ENCODE measurements at regions not wholly inside any gene's neighbourhood (a gene's known extent, or its start where the extent isn't known, plus 50 kb on each side); places are given as distances from the start of the nearest gene placed in this dataset.
A peak's percentile ranks its signal among the peaks of the same experiment; 100 is the strongest.

DNA sequence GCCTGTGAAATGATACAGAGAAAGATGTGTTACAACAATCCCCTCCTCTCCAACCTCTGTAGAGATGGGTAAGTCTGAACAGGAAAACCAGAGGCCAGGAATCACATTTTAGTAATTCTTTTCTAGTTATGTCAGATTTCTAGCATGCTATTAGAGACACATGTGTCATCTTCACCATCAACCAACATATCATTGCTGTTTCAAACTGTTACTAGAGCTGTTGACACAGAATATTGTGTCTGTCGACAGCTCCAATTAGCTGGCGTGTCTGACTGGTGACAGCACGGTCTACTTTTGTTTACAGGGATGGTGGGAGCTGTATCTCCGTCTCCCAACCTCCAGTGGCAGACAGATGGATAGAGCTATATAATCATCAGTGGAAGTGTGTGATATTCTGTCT is 393.2 kb downstream of the SOX2 start:
- Histone ChIP-seq H3K27me3 (replicated peaks; ENCODE audit: insufficient read depth, low read depth, low read length, poor library complexity) (no peaks in the 10 kb centered on the region), H3K4me3 (ENCODE audit: low read depth, low read length, poor library complexity, severe bottlenecking) (no peak overlapping the region), H3K9me3 (ENCODE audit: low read depth, low read length, poor library complexity, severe bottlenecking) (peaks cover 22% of the 10 kb centered on the region), H3K27ac (ENCODE audit: low read depth, low read length, poor library complexity, severe bottlenecking) (no peak overlapping the region), H3K4me1 (ENCODE audit: insufficient read depth, low read length, poor library complexity, severe bottlenecking) (peaks cover 4% of the 10 kb centered on the region), H3K36me3 (ENCODE audit: insufficient read depth, low read length, poor library complexity, severe bottlenecking) (no peaks in the 10 kb centered on the region)
- DNase-seq (ENCODE audit: low spot score) = no peak
- TF ChIP-seq, protein P1, sequence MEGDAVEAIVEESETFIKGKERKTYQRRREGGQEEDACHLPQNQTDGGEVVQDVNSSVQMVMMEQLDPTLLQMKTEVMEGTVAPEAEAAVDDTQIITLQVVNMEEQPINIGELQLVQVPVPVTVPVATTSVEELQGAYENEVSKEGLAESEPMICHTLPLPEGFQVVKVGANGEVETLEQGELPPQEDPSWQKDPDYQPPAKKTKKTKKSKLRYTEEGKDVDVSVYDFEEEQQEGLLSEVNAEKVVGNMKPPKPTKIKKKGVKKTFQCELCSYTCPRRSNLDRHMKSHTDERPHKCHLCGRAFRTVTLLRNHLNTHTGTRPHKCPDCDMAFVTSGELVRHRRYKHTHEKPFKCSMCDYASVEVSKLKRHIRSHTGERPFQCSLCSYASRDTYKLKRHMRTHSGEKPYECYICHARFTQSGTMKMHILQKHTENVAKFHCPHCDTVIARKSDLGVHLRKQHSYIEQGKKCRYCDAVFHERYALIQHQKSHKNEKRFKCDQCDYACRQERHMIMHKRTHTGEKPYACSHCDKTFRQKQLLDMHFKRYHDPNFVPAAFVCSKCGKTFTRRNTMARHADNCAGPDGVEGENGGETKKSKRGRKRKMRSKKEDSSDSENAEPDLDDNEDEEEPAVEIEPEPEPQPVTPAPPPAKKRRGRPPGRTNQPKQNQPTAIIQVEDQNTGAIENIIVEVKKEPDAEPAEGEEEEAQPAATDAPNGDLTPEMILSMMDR (conservative IDR thresholded peaks at IDR 0.05; ENCODE audit: low read depth, low read length) = no peak
- TF ChIP-seq EZH2 (IDR thresholded peaks at IDR 0.05; ENCODE audit: borderline replicate concordance, low read depth, low read length, poor library complexity, severe bottlenecking) = no peak
- BruUV-seq (replicated peaks) = no TSS peak
- intact Hi-C loops (cut with micrococcal nuclease; ENCODE audit: unreplicated experiment) = no loop called here
- CTCF ChIA-PET = no interaction called here
- POLR2A ChIA-PET (ENCODE audit: low non-redundant PET) = no interaction called here

DNA sequence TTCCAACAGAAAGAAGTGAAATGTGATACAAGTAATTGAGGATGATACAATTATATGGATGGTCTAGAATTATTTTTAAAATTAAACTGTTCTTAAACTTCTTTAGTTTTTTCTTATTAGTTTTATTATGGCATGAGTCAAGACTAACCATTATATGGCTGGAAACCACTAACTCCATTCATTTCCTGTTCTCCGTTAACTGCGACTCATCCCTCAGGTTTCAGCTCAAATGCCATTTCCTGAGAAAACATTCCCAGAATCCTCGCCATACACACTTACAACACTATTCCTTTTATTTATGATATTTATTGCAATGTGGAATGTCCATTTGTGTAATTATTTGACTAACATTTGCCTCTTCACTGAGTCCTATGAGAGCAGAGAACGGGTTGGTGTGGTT is 394.1 kb downstream of the SOX2 start:
- no peak overlapping the region for H3K4me3 ChIP-seq (ENCODE audit: low read depth, low read length, poor library complexity, severe bottlenecking)
- no peaks in the 10 kb centered on the region for H3K27me3 ChIP-seq (replicated peaks; ENCODE audit: insufficient read depth, low read depth, low read length, poor library complexity)
- ChIA-PET POLR2A (ENCODE audit: low non-redundant PET) (no interaction called here), CTCF (no interaction called here)
- H3K27ac ChIP-seq (ENCODE audit: low read depth, low read length, poor library complexity, severe bottlenecking) = no peak overlapping the region
- H3K9me3 ChIP-seq (ENCODE audit: low read depth, low read length, poor library complexity, severe bottlenecking) = peaks cover 20% of the 10 kb centered on the region
- H3K4me1 ChIP-seq (ENCODE audit: insufficient read depth, low read length, poor library complexity, severe bottlenecking) = peaks cover 4% of the 10 kb centered on the region
- peak; percentile 55 for DNase-seq (ENCODE audit: low spot score)
- no peaks in the 10 kb centered on the region for H3K36me3 ChIP-seq (ENCODE audit: insufficient read depth, low read length, poor library complexity, severe bottlenecking)
- no peak for TF ChIP-seq EZH2 (IDR thresholded peaks at IDR 0.05; ENCODE audit: borderline replicate concordance, low read depth, low read length, poor library complexity, severe bottlenecking)
- TF ChIP-seq, protein P1 (conservative IDR thresholded peaks at IDR 0.05; ENCODE audit: low read depth, low read length) = no peak
- intact Hi-C loops (cut with micrococcal nuclease; ENCODE audit: unreplicated experiment) = no loop called here
- no TSS peak for BruUV-seq (replicated peaks)

DNA sequence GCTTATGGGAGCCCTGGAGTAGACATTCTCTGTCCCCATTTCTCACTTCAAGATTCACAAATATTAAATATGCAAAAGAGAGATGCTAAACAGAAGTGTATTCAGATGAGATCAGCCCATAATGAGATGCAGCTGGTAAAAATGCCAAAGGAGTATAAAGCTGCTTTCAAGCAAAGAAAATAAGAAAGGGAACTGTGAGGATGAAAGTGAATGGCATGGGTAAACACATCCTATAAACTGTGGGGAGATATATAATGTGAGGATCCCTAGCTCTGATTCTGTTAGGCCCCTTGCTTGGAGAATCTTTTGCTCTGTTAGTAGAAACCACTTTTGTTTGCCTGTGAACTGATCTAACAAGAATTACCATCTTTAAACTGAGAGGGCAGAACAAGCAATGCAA is 396.6 kb downstream of the SOX2 start:
- TF ChIP-seq EZH2 (IDR thresholded peaks at IDR 0.05; ENCODE audit: borderline replicate concordance, low read depth, low read length, poor library complexity, severe bottlenecking) = no peak
- Histone ChIP-seq H3K36me3 (ENCODE audit: insufficient read depth, low read length, poor library complexity, severe bottlenecking) (no peaks in the 10 kb centered on the region), H3K4me3 (ENCODE audit: low read depth, low read length, poor library complexity, severe bottlenecking) (no peak overlapping the region), H3K9me3 (ENCODE audit: low read depth, low read length, poor library complexity, severe bottlenecking) (peaks cover 9% of the 10 kb centered on the region), H3K27ac (ENCODE audit: low read depth, low read length, poor library complexity, severe bottlenecking) (no peak overlapping the region), H3K27me3 (replicated peaks; ENCODE audit: insufficient read depth, low read depth, low read length, poor library complexity) (no peaks in the 10 kb centered on the region), H3K4me1 (ENCODE audit: insufficient read depth, low read length, poor library complexity, severe bottlenecking) (peaks cover 4% of the 10 kb centered on the region)
- POLR2A ChIA-PET (ENCODE audit: low non-redundant PET) = no interaction called here
- intact Hi-C loops (cut with micrococcal nuclease; ENCODE audit: unreplicated experiment) = no loop called here
- CTCF ChIA-PET = interaction anchor here (0.6 kb wide), 1 partner anchor 406 kb away, joined by 5 read pairs; no protein-coding TSS in a partner anchor
- no peak for DNase-seq (ENCODE audit: low spot score)
- BruUV-seq (replicated peaks) = no TSS peak

DNA sequence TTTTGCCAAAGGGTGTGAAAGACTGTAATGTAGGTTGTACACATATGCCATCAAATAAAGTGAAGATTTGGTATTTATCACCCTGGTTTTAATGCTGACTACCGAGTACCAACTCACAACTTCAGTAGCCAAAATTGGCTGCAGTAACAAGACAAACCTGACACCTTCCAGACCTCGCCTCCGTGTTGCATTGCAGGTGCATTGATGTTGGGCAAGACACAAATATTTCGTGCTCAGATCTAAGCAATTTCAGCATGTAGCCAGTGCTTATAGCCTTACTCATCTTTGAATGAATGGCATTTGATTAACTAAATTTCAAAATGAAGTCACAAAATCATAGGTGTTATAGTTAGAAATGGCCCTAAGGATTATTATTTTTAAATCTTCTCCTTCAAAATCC is 400.2 kb downstream of the SOX2 start:
- intact Hi-C loops (cut with micrococcal nuclease; ENCODE audit: unreplicated experiment) = no loop called here
- no peak for TF ChIP-seq EZH2 (IDR thresholded peaks at IDR 0.05; ENCODE audit: borderline replicate concordance, low read depth, low read length, poor library complexity, severe bottlenecking)
- TF ChIP-seq, protein P1 (conservative IDR thresholded peaks at IDR 0.05; ENCODE audit: low read depth, low read length) = no peak
- POLR2A ChIA-PET (ENCODE audit: low non-redundant PET) = no interaction called here
- Histone ChIP-seq H3K27ac (ENCODE audit: low read depth, low read length, poor library complexity, severe bottlenecking) (no peak overlapping the region), H3K9me3 (ENCODE audit: low read depth, low read length, poor library complexity, severe bottlenecking) (peaks cover 9% of the 10 kb centered on the region), H3K36me3 (ENCODE audit: insufficient read depth, low read length, poor library complexity, severe bottlenecking) (no peaks in the 10 kb centered on the region), H3K4me3 (ENCODE audit: low read depth, low read length, poor library complexity, severe bottlenecking) (no peak overlapping the region), H3K27me3 (replicated peaks; ENCODE audit: insufficient read depth, low read depth, low read length, poor library complexity) (no peaks in the 10 kb centered on the region), H3K4me1 (ENCODE audit: insufficient read depth, low read length, poor library complexity, severe bottlenecking) (peaks cover 4% of the 10 kb centered on the region)
- CTCF ChIA-PET = no interaction called here
- BruUV-seq (replicated peaks) = no TSS peak
- DNase-seq (ENCODE audit: low spot score) = no peak
